T47D (cell line): ENCODE measurements at regions not wholly inside any gene's neighbourhood (a gene's known extent, or its start where the extent isn't known, plus 50 kb on each side); places are given as distances from the start of the nearest gene placed in this dataset.

ENCODE experiments used
- DNase-seq, 2 experiments: peaks; one replicate each; pipeline versions ENCODE4 v3.0.0 to v3.0.0-alpha.2; 2011 to 2012; ENCODE audit warnings: low read depth in 1 of 2, low spot score in 1 of 2
- JUND ChIP-seq: IDR thresholded peaks from 2 replicates; pipeline ENCODE4 v1.6.1; 2012; ENCODE audit warnings: low read depth
- in situ Hi-C: cut with HindIII; loops from 2 replicates; pipeline ENCODE4 v1.10.0; 2016; ENCODE audit warnings: low sequenced_read_pairs, low pct_unique_long_range_greater_than_20kb

DNA sequence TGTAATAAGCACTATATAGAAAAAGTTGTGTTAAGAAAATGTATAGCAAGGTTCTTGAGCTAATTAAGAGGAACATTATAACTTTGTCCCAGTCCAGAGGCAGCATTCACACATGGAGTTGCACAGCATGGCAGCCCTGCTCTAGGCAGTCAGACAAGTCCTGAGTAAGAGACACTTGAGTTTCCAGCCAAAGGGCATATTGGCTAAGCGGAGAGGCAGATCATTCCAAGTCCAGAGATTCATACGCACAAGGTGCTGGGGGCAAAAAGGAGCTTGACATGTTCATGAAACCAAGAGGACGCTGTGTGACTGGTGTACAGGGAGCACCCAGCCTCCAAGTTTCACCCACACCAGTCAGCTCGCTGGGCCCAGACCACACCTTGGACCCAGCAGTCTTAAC, 232.6 kb upstream of the IPO5 start:
- TF ChIP-seq JUND = no peak
- in situ Hi-C loops = no loop called here
- DNase-seq = no peak

- in situ Hi-C loops = no loop called here
- TF ChIP-seq JUND = no peak
- DNase-seq = no peak
Measured at GRCh38 chr13:97723655-97724054, 229.8 kb upstream of the IPO5 start.

GRCh38 chr13:97724450-97724849, 229.0 kb upstream of the IPO5 start:
- DNase-seq = no peak
- in situ Hi-C loops = no loop called here
- TF ChIP-seq JUND = no peak

DNA sequence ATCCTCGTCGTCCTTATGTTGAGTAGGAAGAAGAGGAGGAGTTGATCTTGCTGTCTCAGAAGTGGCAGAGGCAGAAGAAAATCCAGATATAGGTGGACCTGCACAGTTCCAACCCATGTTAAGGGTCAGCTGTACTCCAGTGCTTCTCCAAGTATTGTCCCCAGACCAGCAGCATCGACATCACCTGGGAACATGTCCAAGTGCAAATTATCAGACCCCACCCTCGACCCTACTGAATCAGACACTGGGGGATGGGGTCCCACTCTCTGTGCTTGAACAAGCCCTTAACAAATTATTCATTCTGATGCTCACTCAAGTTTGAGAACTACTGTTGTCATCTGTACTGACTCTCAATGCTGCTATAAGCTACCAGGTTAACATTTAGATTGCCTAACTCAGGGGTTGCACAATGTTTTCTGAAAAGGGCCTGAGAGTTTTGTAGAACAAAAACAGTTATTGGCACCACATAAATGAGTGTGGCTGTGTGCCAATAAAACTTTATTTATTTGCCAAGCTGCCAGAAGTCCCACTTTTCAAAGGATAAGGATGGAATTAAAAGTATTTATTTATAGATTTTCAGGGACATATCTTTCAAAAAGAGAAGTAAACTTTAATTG, 226.7 kb upstream of the IPO5 start:
- no peak for TF ChIP-seq JUND
- in situ Hi-C loops = no loop called here
- no peak for DNase-seq

DNA sequence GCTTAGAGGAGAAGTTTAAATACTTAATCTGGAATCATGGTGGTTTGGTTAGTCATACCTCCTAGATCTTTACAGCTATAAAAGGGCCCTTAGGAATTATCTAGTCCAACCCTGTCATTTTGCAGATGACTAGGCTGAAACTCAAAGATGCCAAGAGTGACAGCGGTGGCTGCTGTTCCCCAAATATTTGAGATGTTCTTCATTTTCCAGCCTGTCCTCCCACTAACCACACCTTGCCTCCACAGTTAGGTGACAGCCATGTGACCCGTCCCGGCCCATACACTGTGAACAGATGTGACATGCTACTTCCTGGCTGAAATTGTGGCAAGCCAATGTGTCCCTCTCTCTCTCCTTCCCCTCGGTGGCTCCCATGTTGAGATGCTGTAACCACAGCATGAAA, 225.5 kb upstream of the IPO5 start:
- no peak for DNase-seq
- in situ Hi-C loops = no loop called here
- no peak for TF ChIP-seq JUND

DNA sequence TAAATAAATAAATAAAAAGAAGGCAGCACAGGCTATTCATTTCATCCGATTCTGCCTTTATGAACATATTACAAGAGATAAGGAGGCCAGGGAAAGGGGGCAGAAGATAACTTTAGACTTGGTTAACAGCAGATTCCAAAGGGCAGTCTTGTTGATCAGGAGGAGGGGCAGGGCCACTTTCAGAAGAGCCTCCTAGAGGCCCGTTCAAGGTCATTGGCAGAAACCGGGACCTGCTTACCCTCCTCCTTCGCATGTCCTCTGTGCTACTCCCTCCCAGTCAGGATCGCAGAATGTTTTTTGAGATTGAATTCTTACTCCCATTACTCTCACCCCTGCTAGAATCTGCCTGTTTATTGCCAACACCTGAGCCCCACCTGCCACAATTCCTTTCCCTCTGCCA, 217.0 kb upstream of the IPO5 start:
- TF ChIP-seq JUND = no peak
- DNase-seq = no peak
- in situ Hi-C loops = no loop called here

DNA sequence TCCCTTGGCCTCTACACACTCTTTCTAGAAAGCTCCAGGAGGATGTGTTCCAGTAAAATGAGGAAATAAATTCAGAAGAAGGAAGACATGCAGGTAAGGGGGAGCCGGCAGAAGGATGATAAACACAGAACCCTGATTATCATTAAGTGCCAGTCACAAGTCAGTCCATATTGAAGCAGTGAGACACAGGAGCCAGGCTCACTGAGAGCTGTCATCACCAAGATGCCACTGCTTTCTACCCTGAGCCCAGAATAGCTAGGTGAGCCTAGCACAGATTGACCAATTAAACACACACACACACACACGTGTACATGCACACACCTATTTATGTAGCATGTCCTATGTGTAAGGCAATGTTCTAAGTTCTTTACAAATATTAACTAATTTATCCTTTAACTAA, 211.4 kb upstream of the IPO5 start:
- TF ChIP-seq JUND = no peak
- in situ Hi-C loops = no loop called here
- no peak for DNase-seq

- in situ Hi-C loops = no loop called here
Measured at GRCh38 chr13:97743938-97744337, 209.5 kb upstream of the IPO5 start.

GRCh38 chr13:97746649-97747048, 206.8 kb upstream of the IPO5 start:
- no peak for TF ChIP-seq JUND
- in situ Hi-C loops = no loop called here
- no peak for DNase-seq

More at GRCh38 chr13:97743938-97744337, 209.5 kb upstream of the IPO5 start:
- no peak for DNase-seq
- no peak for TF ChIP-seq JUND

- in situ Hi-C loops = no loop called here
- DNase-seq = peak in 1 of 2 experiments; percentile 58
- TF ChIP-seq JUND = no peak
Measured at GRCh38 chr13:97749174-97749573, 204.3 kb upstream of the IPO5 start.

- DNase-seq = no peak
- no peak for TF ChIP-seq JUND
- in situ Hi-C loops = no loop called here
Measured at GRCh38 chr13:97751477-97751876, 202.0 kb upstream of the IPO5 start.

GRCh38 chr13:97752961-97753668, 200.4 kb upstream of the IPO5 start:
- no peak for TF ChIP-seq JUND
- peak in 1 of 2 experiments; percentile 10 for DNase-seq
- in situ Hi-C loops = no loop called here

GRCh38 chr13:97753942-97754670, 199.4 kb upstream of the IPO5 start:
- in situ Hi-C loops = no loop called here
- no peak for TF ChIP-seq JUND
- no peak for DNase-seq

GRCh38 chr13:97757807-97758206, 195.7 kb upstream of the IPO5 start:
- no peak for TF ChIP-seq JUND
- DNase-seq = no peak
- in situ Hi-C loops = no loop called here
